HK-2 (cell line): ENCODE measurements at regions not wholly inside any gene's neighbourhood (a gene's known extent, or its start where the extent isn't known, plus 50 kb on each side); places are given as distances from the start of the nearest gene placed in this dataset.
"Not testable (repeated sequence)": the region's sequence is repeated elsewhere in the genome, so short reads cannot be mapped to it uniquely, and the experiment has no call there.

ENCODE experiments used
- DNase-seq: peaks from one replicate; pipeline ENCODE4 v3.0.0-alpha.2; 2018; ENCODE audit not compliant: unreplicated experiment

DNA sequence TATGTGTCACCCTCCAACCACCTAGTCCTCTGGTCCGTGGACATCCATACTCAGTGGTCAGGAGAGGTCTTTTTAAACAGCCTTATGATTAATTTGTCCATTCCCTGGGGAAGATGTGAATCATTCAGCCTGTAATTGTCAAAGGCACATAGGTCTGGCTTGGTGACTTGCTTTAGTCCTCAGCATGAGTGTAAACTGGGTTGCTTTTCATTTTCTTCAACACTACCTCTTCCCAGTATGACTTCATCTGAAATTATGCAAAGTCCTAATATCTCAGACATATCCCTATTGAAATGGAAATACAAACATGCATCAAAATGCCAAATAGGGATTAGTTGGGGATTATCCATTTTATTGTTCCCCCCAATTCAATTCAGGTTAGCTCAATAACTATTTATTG, 208.3 kb upstream of the AMOT start:
- no peak for DNase-seq

DNA sequence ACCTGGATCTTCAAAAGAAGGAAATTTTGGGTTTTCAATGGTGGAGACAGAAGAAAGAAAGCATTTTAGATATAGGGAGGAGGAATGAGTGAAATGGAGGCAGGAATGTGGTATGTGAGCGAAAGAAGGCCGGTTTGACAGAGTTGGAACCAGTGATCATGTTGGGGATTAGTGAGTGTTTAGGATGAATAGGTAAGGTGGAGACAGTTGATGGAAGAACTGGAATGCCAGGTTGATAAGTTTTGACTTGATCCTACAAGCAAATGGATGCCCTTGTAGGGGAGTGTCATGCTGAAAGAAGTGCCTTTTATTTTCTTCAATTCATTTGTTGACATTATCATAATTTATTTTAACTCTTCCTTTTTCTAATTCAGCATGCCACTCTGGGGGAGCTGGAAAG, 207.8 kb upstream of the AMOT start:
- DNase-seq, result no peak

DNA sequence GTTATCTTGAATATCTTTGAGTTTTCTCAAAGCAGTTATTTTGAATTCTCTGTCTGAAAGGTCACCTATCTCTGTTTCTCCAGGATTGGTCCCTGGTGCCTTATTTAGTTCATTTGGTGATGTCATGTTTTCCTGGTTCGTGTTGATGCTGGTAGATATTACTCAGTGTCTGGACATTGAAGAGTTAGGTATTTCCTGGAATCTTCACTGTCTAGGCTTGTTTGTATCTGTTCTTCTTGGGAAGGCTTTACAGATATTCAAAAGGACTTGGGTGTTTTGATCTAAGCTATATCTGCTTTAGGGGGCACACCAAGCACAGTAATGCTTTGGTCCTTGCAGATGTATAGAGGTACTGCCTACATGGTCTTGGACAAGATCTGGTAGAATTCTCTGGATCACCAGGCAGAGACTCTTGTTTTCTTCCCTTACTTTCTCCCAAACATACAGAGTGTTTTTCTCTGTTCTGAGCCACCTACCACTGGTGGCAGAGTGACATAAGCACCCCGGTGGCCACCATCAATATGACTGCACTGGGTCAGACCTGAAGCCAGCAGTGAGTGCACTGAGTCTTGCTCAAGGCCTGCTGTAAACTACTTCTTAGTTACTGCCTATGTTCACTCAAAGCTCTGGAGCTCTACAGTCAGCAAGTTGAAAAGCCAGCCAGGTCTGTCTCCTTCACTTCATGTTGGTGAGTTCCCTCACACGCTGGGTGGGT, 193.5 kb upstream of the AMOT start:
- DNase-seq, result no peak

DNA sequence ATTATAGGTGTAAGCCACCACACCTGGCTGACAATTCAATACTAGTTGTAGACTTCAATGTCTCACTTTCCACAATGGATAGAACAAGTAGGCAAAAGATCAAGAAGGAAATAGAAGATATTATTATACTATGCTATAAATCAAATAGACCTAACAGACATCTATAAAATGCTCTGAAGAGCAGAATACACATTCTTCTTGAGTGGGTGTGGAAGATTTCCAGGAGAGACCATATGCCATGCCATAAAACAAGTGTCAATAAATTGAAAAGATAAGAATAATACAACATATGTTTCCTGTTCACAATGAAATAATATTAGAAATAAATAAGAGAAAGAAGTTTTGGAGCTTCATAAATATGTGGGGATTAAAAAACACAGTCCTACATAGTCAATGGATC, 179.3 kb upstream of the AMOT start:
- DNase-seq, result no peak

DNA sequence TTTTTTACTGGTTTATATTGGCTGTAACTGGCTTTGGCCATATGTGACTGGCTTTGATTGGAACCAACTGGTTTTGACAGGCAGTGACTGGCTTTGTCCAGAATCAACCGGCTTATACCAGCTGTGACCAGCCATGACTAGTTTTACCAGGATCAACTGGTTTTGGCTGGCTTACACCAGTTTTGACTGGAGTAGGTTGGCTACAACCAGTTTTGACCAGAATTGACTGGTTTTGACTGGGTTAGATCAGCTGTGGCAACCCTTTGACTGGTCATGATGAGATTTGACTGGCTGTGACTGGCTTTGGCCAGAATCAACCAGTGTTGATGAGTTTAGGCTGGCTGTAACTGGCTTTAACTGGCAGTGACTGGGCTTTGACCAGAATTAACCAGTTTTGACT, 169.2 kb upstream of the AMOT start:
- no peak for DNase-seq

DNA sequence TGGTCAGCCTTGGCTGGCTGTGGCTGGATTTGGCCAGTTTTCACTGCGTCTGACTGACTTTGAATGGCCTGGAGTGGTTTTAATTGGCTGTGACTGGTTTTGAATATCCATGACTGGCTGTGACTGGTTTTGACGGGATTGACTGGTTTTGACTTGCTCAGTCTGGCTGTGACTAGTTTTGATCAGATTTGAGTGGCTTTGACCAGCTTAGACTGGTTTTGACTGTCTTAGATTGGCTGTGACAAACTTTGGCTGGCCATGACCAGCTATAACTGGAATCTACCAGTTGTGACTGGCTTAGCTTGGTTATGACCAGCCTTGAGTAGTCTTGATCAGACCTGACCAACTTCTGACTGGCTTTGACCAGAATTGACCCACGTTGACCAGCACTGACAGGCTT, 168.4 kb upstream of the AMOT start:
- DNase-seq, result no peak

DNA sequence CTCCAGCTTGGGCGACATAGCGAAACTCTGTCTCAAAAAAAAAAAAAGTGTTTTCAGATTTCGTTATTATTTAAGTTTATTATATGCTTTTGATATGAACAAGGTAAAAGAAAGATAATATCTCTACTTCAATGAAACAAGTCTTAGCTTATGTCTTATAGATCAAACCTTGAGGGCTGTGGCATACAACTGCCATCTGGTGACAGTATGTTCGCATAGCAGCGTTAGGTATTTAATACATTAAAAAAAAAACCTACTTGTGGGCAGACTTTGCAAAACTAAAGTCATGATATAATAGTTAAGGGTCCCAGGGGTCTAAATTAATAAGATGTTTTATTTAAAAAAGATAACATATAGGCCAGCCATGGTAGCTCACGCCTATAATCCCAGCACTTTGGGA, 161.2 kb upstream of the AMOT start:
- DNase-seq, result no peak

DNA sequence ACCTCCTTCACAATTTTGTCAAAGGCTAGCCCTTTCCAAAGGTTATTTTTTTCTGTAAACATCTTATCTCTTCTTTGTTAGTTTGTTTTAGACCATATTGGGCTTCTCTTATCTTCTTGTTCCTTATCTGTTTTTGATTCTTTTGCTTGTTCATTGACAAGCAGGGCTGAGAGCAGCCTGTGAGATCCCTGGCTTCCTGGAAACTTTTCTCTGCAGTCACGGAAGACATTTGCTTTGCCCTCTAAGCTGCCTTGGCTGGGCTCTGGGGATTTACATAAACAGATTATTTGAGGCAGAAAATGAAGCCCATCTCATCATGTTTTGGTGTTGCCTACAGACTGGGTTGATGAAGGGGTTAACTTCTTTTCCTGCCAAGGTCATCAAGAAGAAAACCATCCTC, 157.4 kb upstream of the AMOT start:
- no peak for DNase-seq

DNA sequence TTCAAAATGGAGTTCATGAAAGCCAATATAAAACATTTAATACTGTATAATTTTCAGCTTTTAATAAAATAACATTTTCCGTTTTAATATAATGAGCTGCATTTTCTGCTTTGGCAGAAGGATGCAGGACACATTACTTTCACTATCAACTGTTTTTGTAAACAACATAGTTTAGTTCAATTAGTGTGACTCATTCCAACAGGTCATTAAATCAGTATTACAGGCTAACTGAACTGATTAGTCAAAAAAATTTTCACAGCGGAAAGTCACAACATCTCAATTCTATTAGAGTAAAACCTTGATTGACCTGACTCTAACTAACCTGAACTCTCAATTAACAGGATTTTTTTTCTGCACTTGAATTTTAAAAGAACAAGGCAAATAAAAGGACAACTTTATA, 151.2 kb upstream of the AMOT start:
- DNase-seq, result no peak

DNA sequence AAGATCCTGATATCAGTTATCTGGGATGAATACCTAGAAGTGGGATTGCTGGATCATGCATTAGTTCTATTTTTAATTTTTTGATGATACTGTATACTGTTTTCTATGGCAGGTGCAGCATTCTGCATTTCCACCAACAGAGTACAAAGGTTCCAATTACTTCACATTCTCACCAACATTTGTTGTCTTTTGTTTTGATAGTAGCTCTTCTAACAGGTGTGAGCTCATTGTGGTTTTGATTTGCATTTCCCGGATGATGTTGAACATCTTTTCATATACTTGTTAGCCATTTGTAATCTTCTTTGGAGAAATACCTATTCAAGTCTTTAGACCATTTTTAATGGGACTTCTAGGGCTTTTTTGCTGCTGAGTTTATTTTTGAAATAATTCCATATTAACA, 139.2 kb upstream of the AMOT start:
- no peak for DNase-seq

DNA sequence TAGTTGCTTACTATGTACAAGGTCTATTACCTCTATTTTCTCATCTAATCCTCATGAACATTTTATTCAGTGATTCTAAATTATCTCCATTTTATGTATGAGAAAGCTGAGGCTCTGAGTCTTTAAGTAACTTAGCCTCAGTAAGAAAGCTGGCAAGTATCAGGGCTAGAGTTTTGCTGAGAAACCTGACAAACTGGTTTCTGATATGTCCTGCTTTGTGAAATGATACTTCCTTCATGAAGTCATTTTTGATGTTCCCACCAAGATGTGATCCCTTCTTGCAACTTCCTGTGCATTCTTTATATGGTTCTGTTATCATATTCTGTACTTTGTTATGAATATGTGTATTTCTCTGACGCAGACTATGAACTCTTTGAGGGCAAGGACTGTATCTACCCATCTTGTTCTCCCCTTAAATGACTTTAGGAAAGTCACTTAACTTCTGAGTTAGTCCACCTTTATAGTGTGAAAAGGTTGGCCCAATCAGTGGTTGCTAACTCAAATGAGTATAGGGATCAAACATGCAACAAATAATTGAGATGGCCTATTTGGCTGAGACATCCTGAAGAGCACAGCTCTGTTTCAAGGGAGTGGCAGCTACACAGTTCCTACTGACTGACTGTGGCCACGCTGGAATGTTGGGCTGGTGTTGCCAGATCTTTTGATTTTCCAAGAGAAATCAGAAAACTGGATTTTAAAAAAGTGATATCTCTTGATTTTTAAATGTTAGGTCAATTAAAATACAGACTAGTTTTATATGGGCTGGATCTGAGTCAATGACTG, 127.9 kb upstream of the AMOT start:
- no peak for DNase-seq

DNA sequence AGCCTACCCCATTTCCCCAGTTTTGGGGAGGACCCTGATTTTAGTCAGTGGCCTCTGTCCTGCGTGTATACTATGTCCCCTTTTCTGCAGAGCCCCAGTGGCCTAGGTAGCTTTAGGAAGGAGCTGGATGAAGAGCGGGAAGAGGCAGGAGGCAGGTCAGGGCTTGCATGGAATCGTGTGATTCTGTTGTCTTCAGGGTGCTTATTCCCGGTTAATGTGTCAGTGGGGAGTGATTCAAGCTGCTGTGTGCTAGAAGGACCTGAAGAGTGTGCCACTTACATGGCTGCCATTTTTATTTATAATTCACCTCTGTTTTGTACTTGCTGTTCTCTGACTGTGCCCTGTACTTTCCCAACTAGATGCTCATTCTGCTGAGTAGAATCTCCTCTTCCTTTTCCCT, 127.3 kb upstream of the AMOT start:
- DNase-seq, result no peak

DNA sequence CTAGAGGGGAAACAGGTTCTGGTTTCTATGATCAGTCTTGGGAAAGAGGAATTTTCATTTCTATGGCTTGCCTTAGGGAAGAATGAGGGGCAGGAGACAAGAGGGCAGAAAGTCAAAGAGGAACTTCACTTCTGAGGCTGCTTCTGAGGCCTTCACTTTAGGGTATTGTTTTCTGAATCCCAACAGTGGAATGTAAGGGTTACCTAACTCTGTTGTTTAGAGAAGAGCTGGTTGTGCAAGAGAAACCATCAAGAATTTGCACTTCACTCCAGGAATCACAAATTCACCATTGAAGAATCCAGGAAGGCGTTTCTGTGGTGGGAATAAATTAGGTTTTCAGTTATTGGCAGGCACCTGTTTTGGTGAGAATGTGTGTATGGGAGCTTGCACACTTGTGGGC, 126.7 kb upstream of the AMOT start:
- DNase-seq, result no peak

DNA sequence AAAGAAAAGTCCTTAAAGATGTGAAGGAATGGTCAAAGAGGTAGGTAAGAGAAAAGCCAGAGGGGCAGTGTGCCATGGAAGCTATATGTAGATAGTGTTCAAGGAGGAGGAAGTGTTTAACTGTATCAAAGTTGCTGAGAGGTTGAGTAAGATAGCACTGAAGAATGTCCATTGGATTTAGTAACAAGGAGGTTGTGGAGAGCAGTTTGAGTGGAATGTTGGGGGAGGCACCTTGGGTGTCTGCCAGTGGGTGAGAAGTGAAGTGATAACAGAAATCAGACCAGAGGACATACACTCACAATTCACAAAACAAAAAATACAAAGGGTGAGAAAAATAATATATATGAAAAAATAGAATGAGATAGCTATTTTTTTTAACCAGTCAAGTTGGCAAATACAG, 121.3 kb upstream of the AMOT start:
- DNase-seq, result no peak

DNA sequence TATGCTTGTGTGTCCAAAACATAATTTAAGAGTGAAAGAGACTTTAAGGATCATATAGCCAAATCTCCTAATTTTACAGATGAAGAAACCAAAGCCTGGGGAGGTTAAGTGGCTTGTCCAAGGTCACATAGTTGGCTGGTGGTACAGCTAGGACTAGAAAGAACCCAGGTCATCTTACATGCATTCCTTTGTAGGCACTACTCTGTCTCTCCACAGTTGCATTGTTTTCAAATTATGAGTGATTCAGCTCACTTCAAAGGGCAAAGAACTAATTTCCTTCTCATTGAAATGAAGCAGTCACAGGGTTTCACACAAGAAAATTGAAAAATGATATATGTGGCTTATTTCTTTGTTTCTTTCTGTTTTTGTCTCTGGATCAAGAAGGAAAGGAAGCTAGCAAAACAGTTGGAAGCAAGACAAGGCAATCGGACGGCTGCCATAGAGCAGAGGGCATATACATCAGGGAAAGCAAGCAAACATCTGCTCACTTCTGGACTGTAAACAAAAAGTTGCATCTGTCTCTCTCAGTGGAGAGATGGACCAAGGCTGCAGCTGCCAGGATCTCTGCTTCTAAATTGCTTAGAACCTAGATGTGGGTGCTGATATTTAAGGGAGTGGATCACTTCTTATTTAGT, 107.5 kb upstream of the AMOT start:
- no peak for DNase-seq

DNA sequence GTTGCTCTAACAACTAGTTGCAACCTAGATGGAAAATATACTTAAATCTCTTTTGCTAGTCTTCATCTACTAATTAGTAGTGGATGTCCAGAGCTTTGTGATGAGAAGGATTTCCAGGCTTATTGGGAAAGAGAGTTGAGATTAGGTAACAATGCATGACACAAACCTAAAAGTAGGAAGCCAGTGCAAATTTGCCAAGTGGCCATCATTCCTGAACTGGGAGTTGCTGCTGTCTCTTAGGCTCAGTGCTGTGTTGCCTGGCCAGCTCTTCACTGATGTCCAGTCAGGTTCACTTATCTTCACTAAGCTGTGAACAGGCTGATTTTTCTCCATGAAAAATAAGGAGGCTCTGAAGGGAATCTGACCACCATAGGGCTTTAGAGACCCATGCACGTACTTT, 105.6 kb upstream of the AMOT start:
- DNase-seq, result no peak

DNA sequence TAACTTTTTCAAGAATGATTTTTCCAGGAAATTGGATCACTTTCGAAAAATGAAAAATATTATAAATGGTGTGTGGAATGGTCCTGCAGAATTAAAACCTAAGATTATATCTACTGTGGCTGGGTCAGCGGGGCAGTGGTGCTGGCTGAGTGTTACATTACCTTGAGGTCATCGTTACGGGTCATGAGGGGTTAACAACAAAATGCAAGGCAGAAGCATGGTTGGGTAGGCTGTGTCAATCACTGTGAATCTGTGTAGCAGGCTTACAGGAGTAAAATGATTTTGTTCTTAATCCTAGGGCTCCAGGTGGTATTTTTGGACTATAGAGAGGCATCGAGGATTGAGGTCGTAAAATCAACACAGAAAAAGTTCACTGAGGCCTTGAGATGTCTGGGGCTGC, 105.2 kb upstream of the AMOT start:
- no peak for DNase-seq

DNA sequence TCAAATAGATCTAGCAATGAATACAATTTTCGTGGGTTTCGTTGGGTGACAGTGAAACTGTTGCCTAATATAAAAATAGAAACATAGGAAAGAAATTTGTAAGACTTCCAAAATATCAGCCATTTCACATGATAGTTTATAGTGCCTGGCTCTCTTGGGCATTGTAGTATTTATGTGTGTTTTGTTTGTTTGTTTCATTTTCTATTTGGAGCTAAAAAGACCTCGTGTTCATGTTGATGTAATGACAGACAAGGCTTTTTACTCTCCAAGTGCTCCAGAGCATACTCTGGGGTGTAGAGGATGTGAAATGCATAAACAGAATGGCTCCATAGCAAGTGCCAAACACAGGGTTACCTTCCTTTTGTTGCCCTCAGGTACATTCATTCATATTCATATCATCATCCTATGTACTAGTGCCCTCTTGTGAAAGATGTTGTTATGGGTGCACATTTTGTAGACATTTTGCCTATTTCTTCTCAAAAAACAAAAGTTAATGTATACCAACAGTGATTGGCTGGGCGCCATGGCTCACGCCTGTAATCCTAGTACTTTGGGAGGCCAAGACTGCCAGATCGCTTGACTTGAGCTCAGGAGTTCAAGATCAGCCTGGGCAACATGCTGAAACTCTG, 100.7 kb upstream of the AMOT start:
- DNase-seq, result no peak

DNA sequence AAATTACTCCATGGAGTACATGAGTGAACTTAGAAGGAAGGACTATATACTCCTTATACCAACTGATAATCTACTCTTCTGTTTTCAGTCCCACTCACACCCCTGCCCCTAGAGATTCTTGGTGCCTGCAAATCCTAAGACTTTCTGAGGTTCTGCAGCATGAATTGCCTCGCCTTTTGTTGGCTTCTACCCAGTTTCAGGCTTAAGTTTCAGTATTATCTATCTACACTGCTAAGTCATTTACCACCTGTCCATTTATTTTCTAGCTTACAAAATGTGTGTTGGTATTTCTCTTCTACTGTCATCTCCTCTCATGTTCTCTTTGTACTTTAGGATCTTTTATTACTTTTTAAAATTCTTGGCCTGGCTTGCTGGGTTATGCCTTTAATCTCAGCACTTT, 94.4 kb upstream of the AMOT start:
- DNase-seq, result no peak

DNA sequence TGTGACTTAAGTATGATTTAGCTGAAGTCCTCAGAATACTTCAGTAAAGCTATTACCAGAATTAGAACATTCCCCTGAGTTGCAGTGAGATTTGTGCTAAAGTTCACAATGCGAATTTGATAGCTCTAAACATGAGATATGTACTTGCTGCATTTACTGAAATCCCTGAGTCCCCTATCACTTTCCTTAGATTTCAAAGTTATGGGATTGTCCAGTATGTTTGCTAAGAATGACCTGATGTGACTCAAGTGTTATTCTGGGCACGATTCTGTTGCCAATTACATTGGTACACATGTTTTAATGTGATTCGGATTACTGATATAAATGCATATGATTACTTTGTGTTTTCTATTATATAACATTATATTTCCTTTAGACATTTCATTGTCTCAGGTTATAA, 91.3 kb upstream of the AMOT start:
- DNase-seq, result no peak

DNA sequence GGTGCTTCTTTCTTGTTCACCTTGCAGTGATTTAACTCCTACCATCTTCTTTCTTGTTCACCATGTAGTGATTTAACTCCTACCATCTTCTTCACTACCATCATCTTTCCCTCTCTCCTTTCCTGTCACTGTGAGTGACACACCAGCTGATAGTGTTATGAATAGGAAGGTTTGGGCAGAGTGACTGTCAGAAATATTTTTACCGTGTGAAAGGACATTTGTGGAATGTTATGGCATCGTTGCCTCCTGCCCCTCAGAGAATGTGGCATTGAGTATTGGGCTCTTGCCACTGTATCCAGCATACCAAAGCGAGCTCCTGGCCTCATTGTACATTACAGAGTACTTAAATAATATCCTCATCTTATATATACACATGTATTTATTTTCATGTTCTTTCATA, 90.8 kb upstream of the AMOT start:
- DNase-seq, result no peak

DNA sequence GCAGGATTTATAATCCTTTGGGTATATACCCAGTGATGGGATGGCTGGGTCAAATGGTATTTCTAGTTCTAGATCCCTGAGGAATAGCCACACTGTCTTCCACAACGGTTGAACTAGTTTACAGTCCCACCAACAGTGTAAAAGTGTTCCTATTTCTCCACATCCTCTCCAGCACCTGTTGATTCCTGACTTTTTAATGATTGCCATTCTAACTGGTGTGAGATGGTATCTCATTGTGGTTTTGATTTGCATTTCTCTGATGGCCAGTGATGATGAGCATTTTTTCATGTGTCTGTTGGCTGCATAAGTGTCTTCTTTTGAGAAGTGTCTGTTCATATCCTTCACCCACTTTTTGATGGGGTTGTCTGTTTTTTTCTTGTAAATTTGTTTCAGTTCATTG, 82.8 kb upstream of the AMOT start:
- DNase-seq, result not testable (repeated sequence)

DNA sequence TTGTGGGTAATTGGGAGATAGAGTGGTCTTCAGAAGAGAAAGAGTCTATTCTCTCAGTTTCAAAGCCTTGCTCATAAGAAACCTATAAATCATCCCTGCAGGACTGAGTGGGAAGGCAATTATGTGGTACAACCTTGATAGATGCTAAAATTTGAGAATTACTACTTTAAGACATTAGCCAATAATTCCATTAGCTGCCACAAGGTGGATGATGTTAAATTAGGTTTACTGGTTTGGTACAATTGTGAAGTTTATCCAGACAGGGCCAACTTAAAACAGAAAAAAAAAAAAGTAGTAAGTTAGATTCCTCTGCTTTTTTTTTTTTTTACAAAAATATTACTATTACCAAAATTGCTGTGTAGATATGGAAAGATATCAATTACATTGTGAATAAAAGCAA, 73.2 kb upstream of the AMOT start:
- no peak for DNase-seq
